Anterior cingulate cortex (tissue), 58 donors: ENCODE measurements at regions not wholly inside any gene's neighbourhood (a gene's known extent, or its start where the extent isn't known, plus 50 kb on each side); places are given as distances from the start of the nearest gene placed in this dataset.

Source experiments
- DNase-seq, 58 donors: peaks; one replicate each; lab custom pipeline; 2025; lab: John Stamatoyannopoulos, UW

DNA sequence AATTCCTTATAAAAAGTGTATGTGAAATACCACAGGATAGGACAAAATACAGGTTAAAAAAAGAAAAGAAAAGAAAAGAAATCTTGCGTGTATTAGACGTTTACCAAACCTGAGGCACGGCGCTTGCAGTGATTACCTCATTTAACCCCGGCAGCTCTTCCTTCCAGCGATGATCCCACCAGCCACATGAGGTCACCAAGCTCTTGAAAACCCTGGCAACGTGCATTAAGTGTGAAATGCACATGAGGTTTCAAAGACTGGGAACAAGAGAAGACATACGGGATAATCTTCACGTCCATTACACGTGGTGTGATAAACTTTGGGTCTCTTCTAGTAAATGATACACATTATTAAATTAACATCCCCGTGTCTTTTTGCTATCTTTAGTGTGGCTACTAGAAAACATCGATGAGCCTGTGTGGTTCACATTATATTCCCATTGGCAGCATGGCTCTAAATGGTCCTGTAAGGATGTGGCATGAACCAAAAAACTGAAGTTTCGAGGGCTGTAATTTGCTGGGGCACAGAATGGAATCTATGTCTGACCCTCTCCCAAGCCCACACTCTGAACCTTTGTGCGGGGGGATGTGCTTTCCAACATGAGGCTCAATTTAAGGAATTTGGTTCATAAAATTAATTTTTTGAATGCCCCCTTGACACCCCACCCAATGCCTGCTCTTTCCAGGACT lies 59.2 kb upstream of the THBS2 start:
- DNase-seq, result no peak

GRCh38 chr6:169310983-169311382 lies 57.3 kb upstream of the THBS2 start:
- DNase-seq, result no peak
